H1 (cell line): ENCODE measurements at regions not wholly inside any gene's neighbourhood (a gene's known extent, or its start where the extent isn't known, plus 50 kb on each side); places are given as distances from the start of the nearest gene placed in this dataset.

Experiments used
- KDM5A ChIP-seq: fragments of 200-600 bp; IDR thresholded peaks from 2 replicates; pipeline ENCODE4 v1.7.1; 2012; ENCODE audit warnings: mild to moderate bottlenecking, low read length, inconsistent platforms, mixed read lengths
- RAD21 ChIP-seq, 2 experiments: IDR thresholded peaks in 1 of 2; conservative IDR thresholded peaks in 1 of 2; 2 replicates each; pipeline ENCODE4 v1.6.1; 2011; ENCODE audit warnings: low read depth in 2 of 2, low read length in 2 of 2, improper control_type of control experiment in 1 of 2, inconsistent platforms in 1 of 2, mild to moderate bottlenecking in 1 of 2, moderate library complexity in 1 of 2
- TF ChIP-seq, protein P1 (sequence below): IDR thresholded peaks from 2 replicates; pipeline ENCODE4 v1.6.1; 2012; ENCODE audit warnings: inconsistent platforms

DNA sequence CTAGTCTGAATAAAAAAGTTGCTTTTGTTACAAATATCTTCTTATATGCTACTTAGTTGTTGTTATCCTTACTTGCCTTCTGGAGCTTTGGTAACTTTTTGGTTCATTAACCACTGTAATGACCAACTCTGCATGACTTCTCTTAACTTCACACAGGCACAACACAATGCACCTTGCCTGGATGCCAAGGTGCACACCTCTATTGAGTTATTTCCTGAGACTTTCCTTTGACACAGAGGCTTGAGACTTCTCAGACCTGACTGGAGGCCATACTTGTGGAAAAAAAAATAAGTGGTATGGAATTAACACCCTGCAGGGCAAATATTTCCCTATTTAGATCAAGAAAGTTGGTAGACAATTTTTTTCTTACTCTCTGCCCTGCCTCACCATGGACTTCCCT is 1925.6 kb downstream of the EFNA5 start (continued):
- TF ChIP-seq RAD21 (IDR thresholded peaks at IDR 0.05 in 1 of 2, conservative IDR thresholded peaks at IDR 0.05 in 1 of 2; ENCODE audit: low read depth in 2 of 2, low read length in 2 of 2) (no peak), KDM5A (no peak)
- TF ChIP-seq, protein P1, sequence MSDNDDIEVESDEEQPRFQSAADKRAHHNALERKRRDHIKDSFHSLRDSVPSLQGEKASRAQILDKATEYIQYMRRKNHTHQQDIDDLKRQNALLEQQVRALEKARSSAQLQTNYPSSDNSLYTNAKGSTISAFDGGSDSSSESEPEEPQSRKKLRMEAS = no peak
